Fibroblast of skin of scalp (primary cell): ENCODE measurements at regions not wholly inside any gene's neighbourhood (a gene's known extent, or its start where the extent isn't known, plus 50 kb on each side); places are given as distances from the start of the nearest gene placed in this dataset.
"Not testable (repeated sequence)": the region's sequence is repeated elsewhere in the genome, so short reads cannot be mapped to it uniquely, and the experiment has no call there.

Source experiments
- DNase-seq: peaks from one replicate; pipeline ENCODE4 v3.0.0-alpha.2; 2013

DNA sequence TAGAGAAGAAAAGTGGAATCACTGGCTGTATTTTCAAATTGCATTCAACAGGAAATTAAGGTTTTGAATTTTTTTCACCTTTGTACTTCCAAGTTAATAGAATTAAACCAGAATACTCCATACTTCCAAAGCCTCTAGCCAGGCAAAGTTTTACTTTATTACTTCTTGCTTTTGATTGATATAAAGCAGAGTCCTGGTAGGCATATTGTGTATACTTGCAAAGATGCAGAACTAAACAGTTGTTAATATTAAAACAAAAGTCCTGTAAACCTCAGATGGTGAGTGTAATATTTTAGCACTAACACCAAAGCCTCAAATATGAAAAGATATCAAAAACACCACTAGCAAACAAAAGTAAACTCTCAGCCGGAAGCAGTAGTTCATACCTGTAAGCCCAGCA, 107.2 kb upstream of the C2CD4B start:
- DNase-seq = no peak

DNA sequence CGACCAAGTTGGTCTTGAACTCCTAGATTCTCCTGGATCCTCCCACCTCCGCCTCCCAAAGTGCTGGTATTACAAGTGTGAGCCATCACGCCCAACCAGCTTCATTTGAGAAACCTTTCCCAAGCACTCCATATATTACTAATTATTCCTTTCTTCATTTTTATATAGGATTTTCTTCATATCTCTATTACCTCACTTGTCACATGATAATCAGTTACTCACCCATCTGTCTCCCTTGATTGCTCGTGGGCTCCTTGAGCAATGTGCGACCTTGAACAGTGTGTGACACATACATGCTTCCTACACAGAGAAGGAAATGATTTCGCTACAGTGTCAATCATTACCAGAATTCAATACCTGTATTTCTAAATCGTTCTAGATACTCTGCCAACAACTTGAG, 110.7 kb upstream of the C2CD4B start:
- no peak for DNase-seq

DNA sequence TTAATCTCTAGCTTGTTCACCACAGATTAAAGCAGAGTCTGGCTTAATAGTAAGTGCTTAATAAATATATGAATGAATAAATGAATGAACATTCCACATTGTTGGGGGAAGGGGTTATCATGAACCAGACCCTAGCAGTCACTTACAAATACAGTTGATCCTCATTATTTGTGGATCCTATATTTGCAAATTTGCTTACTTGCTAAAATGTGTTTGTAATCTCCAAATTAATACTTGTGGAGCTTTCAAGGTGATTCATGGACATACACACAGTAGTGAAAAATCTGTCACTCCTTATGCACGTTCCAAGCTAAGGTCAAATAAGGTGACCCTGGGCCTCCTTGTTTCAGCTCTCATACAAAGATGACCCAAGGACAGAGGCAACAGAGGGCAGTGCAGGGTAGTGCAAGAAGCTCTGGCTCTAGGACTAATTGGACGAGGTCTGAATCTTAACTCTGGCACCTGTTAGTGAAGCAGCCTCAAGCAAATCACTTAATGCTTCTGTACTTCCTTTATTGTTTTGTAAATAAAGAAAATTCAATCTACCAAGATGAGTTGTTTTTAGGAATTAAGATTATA, 112.8 kb upstream of the C2CD4B start:
- DNase-seq = no peak

DNA sequence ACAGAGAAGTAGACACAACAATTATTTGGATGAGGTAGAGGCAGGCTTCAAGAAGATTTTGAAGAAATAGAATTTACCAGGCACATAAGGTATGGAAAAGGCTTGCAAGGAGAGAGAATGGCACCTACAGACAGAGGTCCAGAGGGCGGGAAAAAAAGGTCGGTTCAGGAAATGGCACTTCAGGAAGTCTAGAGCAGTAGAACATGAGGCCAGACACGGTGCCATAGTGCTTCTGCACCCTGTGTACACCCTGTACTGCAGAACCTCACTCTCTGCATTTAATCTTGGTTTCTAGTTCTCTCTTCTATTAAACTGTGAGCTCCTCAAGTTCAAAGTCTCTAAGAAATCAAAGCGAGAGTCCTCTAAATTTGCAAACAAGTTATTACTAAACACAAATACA, 113.4 kb upstream of the C2CD4B start:
- no peak for DNase-seq

- no peak for DNase-seq
These were observed 114.0 kb upstream of the C2CD4B start for GRCh38 chr15:62279041-62279440.

DNA sequence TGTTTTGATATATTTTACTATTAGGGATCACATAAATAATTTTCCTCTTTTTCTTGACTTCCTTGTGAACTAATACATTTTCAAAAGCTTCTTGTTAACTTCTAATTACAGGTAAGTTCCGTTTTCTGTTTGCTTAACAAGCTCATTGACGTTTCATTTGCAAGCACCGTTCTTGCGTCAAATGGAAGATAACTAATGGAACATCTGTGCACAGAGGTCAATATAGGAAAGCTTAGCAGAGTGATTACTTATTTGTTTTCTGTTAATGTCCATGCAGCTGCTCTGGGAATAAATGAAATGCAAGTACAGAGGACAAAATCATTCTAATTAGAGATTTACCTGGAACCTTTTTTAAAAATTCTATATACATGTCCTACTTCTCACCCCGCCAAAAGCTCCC, 115.5 kb upstream of the C2CD4B start:
- DNase-seq = no peak

DNA sequence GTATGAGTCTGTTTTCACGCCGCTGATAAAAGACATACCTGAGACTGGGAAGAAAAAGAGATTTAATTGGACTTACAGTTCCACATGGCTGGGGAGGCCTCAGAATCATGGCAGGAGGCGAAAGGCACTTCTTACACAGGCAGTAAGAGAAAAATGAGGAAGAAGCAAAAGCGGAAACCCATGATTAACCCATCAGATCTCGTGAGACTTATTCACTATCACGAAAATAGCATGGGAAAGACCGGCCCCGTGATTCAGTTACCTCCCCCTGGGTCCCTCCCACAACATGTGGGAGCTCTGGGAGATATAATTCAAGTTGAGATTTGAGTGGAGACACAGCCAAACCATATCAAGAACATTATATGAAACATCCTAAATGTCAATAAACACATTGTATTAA, 116.7 kb upstream of the C2CD4B start:
- DNase-seq = not testable (repeated sequence)

DNA sequence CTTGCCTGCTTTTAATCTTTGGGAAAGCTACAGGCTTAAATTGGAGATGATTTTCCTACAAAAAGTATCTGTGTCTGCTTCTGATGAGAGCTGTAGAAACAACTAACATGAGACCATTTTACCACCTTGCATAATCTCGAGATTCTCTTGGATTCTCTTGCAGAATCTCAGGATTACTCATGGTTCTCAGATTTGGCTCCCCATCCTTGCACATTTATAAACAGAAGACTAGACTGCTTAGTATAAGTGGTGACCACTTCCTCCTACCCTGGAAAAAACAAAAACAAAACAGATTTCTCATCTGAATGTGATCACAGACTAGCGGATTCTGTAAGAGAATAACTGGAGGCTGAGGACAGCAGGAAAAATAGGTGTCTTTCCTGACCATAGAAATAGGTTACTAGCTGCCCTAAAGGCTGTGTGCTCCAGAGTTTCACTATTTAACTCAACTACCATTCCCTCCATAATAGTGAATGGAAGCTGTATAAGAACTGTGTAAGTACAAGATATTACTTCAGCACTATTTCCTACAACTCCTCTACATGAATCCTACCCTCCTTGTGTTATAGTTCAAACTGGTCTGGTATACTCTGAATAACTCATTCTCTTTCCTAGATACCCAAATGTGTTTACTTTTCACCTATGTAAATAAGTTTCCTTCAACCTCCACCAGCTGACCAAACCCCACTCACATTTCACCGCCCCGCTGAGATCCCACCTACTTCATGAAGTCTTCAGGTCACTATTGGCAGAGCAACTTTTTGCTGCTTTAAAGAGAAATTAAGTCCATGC, 122.2 kb upstream of the C2CD4B start:
- no peak for DNase-seq

- no peak for DNase-seq
These were observed 123.4 kb upstream of the C2CD4B start for GRCh38 chr15:62288361-62289017.

DNA sequence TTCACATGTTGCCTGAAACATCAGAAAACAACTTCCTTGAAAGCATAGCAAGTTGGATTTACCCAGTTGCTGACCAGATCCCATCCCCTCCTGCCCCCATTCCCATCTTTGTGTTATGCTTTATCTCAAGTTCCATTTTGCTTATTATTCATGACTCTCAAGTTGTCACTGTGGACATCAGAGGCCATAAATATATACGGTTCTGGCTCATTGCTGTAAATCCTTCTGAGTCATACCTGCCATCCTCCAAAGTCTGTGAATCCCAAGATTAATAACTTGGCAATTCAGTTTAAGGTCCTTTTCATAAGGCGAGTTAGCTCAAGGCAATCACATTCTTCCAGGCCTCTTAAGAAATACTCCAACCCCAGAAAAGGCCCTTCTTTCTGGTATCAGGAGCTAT, 126.2 kb upstream of the C2CD4B start:
- DNase-seq = no peak

DNA sequence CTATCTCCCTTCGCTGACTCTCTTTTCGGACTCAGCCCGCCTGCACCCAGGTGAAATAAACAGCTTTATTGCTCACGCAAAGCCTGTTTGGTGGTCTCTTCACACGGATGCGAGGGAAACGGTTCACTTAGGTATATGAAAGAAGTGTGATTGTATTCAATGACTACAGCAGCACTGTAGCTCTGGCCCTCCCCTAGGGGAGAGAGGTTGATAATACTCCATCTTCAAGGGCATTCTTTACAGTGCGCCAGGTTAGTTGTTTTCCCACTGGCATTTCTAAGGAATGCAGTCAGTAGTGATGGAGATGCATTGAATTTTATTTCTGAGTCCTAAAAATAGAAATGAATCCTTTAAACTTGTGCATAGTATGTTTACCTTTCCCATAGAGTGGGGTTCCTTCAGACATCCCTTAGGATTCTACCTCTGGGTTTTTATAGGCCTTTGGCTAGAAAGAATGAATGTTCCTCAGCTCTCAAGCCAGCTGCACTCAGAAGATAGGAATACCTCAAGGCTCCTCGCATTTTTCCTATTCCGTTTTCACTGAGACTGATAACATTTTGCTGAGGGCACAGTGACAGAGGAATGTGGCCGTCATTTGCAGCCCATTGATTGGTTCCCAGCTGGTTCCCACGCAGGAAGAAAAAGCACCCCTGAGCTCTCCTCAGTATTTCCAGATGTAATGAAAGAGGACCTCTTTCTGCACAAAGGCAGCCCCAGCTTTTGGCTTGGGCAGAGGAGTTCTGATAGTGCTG, 131.8 kb upstream of the C2CD4B start:
- DNase-seq = no peak

DNA sequence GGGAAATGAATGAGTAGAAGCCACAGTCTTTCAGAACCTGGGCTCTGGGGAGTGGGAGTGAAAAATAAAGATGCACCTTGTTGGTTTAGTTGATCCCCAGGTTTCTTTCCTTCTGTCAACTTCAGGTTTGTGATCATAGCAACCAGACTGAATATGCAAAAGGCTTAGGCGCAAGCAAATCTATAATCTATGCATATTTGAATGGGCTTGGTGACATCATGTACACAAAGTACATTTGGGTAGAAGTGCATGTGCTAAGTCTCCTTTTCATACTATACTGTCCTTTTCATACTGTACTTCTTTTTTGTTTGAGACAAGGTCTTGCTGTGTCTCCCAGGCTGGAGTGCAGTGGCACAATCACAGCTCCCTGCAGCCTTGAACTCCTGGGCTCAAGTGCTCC, 132.4 kb upstream of the C2CD4B start:
- DNase-seq = no peak

DNA sequence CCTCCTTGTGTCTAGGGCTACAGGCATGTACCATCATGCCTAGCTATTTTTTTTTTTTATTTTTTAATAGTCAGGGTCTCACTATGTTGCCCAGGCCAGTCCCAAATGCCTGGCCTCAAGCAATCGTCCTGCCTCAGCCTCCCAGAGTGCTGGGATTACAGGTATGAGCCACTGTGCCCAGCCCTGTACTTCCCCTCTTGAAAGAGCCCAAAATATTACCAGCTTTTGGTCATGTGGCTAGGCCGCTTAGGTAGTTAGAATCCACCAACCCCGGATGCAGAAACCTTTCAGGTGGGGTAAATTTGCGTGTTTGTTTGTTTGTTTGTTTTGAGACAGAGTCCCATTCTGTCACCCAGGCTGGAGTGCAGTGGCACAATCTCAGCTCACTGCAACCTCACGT, 132.8 kb upstream of the C2CD4B start:
- DNase-seq = no peak

- DNase-seq = no peak
These were observed 133.7 kb upstream of the C2CD4B start for GRCh38 chr15:62298811-62299210.

DNA sequence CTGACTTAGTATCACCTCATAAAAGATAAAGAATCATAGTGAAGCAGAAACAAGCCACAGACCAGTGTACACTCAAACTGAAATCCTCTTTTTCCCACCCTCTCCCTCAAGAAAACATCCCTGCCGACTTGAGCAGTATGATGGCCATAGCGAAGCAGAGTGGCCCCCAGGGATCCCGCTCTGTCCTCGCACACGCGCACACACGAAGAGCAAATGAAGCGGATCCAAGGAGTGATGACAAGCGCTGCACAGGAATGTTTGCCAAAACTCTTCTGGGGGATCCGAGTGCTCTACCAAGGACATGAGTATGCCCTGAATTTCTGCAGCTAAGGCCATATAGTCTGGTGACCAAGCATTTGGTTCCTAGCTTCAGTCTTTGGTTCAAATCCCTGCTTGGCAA, 134.5 kb upstream of the C2CD4B start:
- DNase-seq = no peak

GRCh38 chr15:62301993-62302675, 137.0 kb upstream of the C2CD4B start:
- DNase-seq = peak; percentile 47

DNA sequence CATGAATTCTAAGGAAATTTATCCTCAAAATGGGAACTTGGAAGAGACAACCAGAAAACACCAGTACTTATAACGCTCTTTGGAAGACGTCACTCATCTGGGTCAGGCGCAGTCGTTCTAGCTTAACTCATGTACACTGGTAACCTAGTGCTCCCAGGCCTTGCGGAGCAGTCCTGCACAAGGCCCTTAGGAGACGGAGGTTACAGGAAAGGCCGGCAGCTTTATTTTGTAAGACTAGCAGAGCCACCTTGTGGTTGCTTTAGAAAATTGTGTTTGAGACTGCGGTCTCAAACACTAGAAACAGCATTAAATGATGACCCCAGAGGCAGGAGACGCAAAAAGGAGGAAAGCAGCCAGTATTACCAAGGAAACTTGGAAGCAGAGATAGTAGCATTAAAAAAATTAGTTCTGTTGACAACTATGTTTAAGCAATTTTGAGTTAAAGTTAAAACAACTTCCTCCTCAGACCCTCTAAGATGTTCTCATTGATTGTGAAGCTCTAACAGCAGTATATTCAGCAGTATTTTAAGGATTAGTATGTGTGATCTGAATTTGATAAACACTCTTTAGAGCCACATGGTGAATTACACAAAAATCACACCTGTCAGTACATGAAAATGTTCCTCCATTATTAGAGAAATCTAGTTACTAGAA, 141.9 kb upstream of the C2CD4B start:
- peak; percentile 82 for DNase-seq

DNA sequence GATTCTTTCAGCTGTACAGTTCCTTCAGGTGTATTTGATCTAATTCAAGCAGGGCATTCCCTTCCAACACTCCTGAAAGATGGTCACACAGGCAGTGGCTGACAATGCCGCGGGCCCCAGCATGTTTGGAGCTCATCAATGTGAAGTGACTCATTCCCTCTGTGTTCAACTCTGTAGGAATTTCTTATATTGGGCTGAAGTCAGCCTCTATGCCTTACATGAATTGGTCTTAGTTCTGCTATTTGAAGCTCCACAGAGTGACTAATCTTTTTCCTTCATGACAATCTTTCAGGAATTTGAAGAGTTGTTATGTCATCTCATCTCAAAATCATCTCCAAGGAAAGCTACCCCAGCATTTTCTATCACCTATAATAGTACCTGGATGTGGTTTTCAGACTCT, 142.5 kb upstream of the C2CD4B start:
- peak; percentile 90 for DNase-seq

DNA sequence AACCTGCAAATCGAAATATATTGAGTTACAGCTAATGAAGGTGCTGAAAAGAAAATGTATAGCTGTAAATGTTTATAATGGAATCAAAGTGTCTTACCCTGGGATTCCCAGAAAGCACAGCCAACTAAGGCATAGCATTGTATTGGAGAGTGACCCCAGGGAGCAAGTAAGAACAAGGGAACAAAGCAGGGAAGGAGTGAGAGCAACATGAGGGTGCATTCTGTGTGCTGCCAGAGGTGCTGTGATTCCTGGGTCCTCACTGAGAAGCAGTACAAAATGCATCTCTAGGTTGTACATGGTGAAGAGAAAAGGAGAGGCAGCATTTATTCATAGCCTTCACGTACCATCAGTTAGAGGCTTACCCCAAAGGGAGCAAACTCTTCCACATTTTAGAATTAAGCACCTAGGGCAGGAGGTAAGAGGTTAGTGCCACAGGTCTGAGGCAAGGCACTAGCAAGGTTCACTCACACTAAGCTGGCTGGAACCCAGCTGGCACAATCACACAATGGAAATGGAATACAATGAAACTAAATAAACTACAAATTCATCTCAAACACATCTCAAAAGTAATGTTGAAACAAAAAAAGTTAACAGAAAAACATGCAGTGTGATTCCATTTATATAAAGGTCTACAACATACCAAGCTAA, 151.5 kb upstream of the C2CD4B start:
- no peak for DNase-seq

DNA sequence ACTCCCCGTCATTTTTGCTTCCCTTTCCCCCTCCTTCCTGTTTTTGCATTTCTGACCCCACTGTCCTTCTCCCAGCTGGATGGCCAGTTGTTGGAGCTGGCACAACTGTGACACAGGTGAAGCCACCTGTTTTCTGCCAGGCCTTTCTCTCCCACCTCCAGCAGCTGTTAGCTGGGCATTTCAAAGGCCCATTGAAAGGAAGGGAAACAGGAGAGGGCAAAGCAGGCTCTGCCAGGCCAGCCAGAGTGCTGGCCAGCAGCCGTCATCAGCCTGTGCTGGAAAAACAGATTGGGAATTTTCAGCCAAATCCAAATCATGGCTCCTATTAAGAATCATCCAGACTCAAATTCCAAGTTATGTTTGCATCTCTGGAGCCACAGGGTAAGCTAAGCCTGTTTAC, 155.2 kb upstream of the C2CD4B start:
- DNase-seq = no peak

DNA sequence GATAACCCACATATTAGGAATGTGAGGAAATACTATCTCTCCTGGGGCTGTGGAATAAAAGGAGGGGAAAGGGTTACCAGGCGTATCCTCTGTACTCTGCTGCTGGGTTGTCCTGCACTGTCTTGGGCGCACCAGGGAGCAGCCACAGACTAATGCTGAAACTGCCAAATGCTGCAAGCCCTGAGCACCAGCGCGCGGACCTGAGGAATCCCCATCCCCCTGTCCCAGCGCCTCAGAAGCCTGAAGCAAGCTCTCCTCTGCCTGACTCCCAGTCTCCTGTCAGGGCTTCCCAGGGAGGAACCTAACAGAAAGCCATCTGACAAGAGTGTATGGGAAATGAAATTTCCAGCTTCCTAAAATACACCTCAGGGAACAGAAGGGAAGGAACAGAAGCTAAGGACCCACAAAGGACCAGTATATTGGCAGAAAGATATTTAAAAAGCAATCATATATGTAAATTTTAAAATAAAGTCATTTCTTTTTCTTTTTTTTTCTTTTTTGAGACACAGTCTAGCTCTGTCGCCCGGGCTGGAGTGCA, 158.3 kb upstream of the C2CD4B start:
- no peak for DNase-seq
